B cell (primary cell): ENCODE measurements at regions not wholly inside any gene's neighbourhood (a gene's known extent, or its start where the extent isn't known, plus 50 kb on each side); places are given as distances from the start of the nearest gene placed in this dataset.

Experiments
- ATAC-seq: fragments of 200-7000 bp; cut with Tn5 transposase; one replicate; pipeline ENCODE4 v1.10.0; 2021; ENCODE audit warnings: low read depth, mild to moderate bottlenecking, moderate number of reproducible peaks, moderate library complexity
- CTCF ChIA-PET: fragments of 350-600 bp; sonication (Branson Sonifier 250); formaldehyde crosslinking; loops from one replicate; lab custom pipeline; 2021; ENCODE audit warnings: antibody characterized with exemption, inconsistent platforms; lab: Charles Lee
- POLR2A ChIA-PET: fragments of 350-600 bp; sonication (Branson Sonifier 250); formaldehyde crosslinking; loops from one replicate; lab custom pipeline; 2021; ENCODE audit warnings: antibody characterized with exemption; lab: Charles Lee
- DNase-seq: peaks from one replicate; pipeline ENCODE4 v3.0.0; 2013
- H2AFZ ChIP-seq: 2 replicates; pipeline ENCODE4 v1.6.1; 2012; ENCODE audit warnings: mild to moderate bottlenecking, low read depth, low read length; ENCODE audit not compliant: insufficient read depth, poor library complexity, severe bottlenecking
- H3K27ac ChIP-seq, 2 donors: 1 replicate in 1 of 2; 2 replicates in 1 of 2; pipeline ENCODE4 v1.5.1; 2012 to 2013; ENCODE audit warnings: low read length in 2 of 2, mild to moderate bottlenecking in 2 of 2, moderate library complexity in 1 of 2
- H3K27me3 ChIP-seq, 4 experiments: fragments of 200-600 bp in 1 of 4; sonication (generic) in 1 of 4; replicated peaks in 1 of 4; 1 replicate in 2 of 4; 2 replicates in 2 of 4; pipeline versions ENCODE4 v1.6.1 to v1.7.0; 2013 to 2016; ENCODE audit warnings: low read length in 3 of 4, mild to moderate bottlenecking in 2 of 4, mixed read lengths in 1 of 4, moderate library complexity in 1 of 4; ENCODE audit not compliant: insufficient read depth in 4 of 4, control insufficient read depth in 3 of 4; ENCODE audit errors: control extremely low read depth in 1 of 4
- H3K36me3 ChIP-seq, 2 experiments: replicated peaks in 1 of 2; 1 replicate in 1 of 2; 2 replicates in 1 of 2; pipeline versions ENCODE4 v1.6.1 to v1.7.1; 2013; ENCODE audit warnings: low read length in 1 of 2; ENCODE audit not compliant: insufficient read depth in 2 of 2, control insufficient read depth in 1 of 2; ENCODE audit errors: control extremely low read depth in 1 of 2, extremely low read depth in 1 of 2
- H3K4me1 ChIP-seq, 2 donors: fragments of 200-600 bp in 1 of 2; sonication (generic) in 1 of 2; 1 replicate in 1 of 2; 2 replicates in 1 of 2; pipeline versions ENCODE4 v1.5.1 to v1.6.1; 2013 to 2017; ENCODE audit warnings: low read length in 2 of 2; ENCODE audit not compliant: control insufficient read depth in 2 of 2, insufficient read depth in 2 of 2
- H3K4me2 ChIP-seq: replicated peaks from 2 replicates; pipeline ENCODE3; 2012; ENCODE audit warnings: mild to moderate bottlenecking, low read depth, low read length; ENCODE audit not compliant: poor library complexity, severe bottlenecking
- H3K4me3 ChIP-seq, 5 experiments: fragments of 200-600 bp in 1 of 5; sonication (generic) in 1 of 5; 1 replicate in 3 of 5; 2 replicates in 2 of 5; pipeline versions ENCODE4 v1.5.1 to v1.7.0; 2011 to 2016; ENCODE audit warnings: low read length in 4 of 5, mild to moderate bottlenecking in 4 of 5, low read depth in 2 of 5, control low read depth in 1 of 5, moderate library complexity in 1 of 5; ENCODE audit not compliant: insufficient read depth in 1 of 5; ENCODE audit errors: control extremely low read depth in 1 of 5, extremely low read depth in 1 of 5
- H3K79me2 ChIP-seq: fragments of 200-600 bp; sonication (generic); one replicate; pipeline ENCODE4 v1.6.0; 2016; ENCODE audit warnings: low read length; ENCODE audit not compliant: control insufficient read depth, insufficient read depth
- H3K9ac ChIP-seq: fragments of 200-600 bp; sonication (generic); 2 replicates; pipeline ENCODE4 v1.6.1; 2017; ENCODE audit warnings: mild to moderate bottlenecking, low read length, moderate library complexity
- H3K9me3 ChIP-seq, 3 donors: one replicate each; pipeline versions ENCODE4 v1.6.1 to v1.7.1; 2013; ENCODE audit warnings: low read length in 2 of 3; ENCODE audit not compliant: control insufficient read depth in 2 of 3, insufficient read depth in 1 of 3; ENCODE audit errors: control extremely low read depth in 1 of 3
- H4K20me1 ChIP-seq: 2 replicates; pipeline ENCODE4 v1.6.0; 2012; ENCODE audit warnings: mild to moderate bottlenecking, low read length; ENCODE audit not compliant: insufficient read depth, control insufficient read depth, poor library complexity, severe bottlenecking
- H3K27ac Mint-ChIP-seq: one replicate; pipeline ENCODE4 v1.8.0; 2021; ENCODE audit warnings: mixed read lengths
- H3K27me3 Mint-ChIP-seq: one replicate; pipeline ENCODE4 v1.8.0; 2021; ENCODE audit warnings: mixed read lengths
- H3K4me1 Mint-ChIP-seq: one replicate; pipeline ENCODE4 v1.8.0; 2021; ENCODE audit warnings: mixed read lengths
- H3K4me3 Mint-ChIP-seq: one replicate; pipeline ENCODE4 v1.8.0; 2021; ENCODE audit warnings: mixed read lengths
- H3K9me3 Mint-ChIP-seq: one replicate; pipeline ENCODE4 v1.8.0; 2022; ENCODE audit warnings: mixed read lengths; ENCODE audit not compliant: insufficient read depth
- EZH2 ChIP-seq: IDR thresholded peaks from 2 replicates; pipeline ENCODE4 v1.6.1; 2012; ENCODE audit warnings: borderline replicate concordance, low read depth, mild to moderate bottlenecking, moderate library complexity, low read length; ENCODE audit not compliant: insufficient read depth, poor library complexity, severe bottlenecking
- WGBS: methylation state at CpG from one replicate; pipeline ENCODE4 v1.1.5; 2013; ENCODE audit warnings: missing lambda C conversion rate; ENCODE audit not compliant: insufficient coverage; 5-methylcytosine and 5-hydroxymethylcytosine counted together
- intact Hi-C: fragments of 100-400 bp; cut with micrococcal nuclease; formaldehyde crosslinking; loops from one replicate; pipeline ENCODE4 v1.10.0; 2022
- TF ChIP-seq, protein P1 (sequence below): fragments of 200-600 bp; IDR thresholded peaks from one replicate; pipeline ENCODE4 v1.8.0; 2022; ENCODE audit warnings: antibody characterized with exemption, mild to moderate bottlenecking

DNA sequence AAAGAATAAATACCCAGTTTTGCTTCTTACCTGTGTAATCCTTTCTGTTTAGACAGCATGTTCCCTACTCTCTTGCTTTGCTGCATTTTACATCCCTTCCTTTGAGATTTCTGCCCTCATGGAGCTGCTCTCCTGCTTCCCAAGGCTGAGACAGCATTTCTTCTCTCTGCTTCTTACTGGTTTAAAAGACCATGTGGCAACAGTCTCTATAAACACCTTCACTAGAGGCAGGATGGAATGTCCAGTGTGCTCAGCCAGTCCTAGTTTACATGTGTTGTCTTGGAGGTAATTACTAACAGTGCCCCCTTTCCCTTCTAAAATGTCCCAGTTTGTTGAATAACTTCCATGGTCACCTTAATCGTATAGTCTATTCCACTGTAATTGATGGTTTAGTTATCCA, 262.3 kb downstream of the CNTN3 start:
- POLR2A ChIA-PET: no interaction called here
- intact Hi-C loops: no loop called here
- Histone ChIP-seq H3K9me3 (peaks cover 0 to 8% (median 1%) of the 10 kb centered on the region in 3 donors), H3K27me3 (no peaks in the 10 kb centered on the region), H3K36me3 (no peaks in the 10 kb centered on the region), H2AFZ (no peak overlapping the region), H3K4me1 (no peaks in the 10 kb centered on the region), H3K27ac (no peak overlapping the region), H4K20me1 (no peaks in the 10 kb centered on the region), H3K4me2 (no peak overlapping the region), H3K9ac (no peak overlapping the region), H3K79me2 (no peaks in the 10 kb centered on the region), H3K4me3 (no peak overlapping the region)
- TF ChIP-seq EZH2: no peak
- no peak for DNase-seq
- H3K4me1 Mint-ChIP-seq: no peaks in the 10 kb centered on the region
- peaks cover 8% of the 10 kb centered on the region for H3K9me3 Mint-ChIP-seq
- H3K27ac Mint-ChIP-seq: no peak overlapping the region
- H3K27me3 Mint-ChIP-seq: no peaks in the 10 kb centered on the region
- ATAC-seq: no peak
- H3K4me3 Mint-ChIP-seq: no peak overlapping the region
- 80% methylated on average over 1 of the region's 1 CpG for WGBS
- CTCF ChIA-PET: no interaction called here

DNA sequence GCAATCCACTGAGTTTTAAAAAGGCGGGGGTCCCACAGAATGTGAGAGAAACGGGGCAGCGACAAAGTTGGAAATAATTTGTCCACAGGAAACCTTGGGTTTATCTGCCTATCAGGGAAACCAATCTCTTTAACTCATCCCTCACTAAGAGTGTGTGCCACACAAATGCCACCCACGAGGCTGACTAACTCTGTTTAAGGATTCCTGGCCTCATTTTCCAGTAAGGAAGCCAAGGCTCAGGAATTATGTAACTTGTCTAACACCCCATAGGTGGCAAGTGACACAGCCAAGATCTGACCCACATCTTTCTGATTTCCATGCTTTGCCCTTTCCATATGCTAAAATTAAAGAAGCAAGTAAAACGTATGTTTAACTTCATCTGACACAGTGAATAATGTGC, 263.2 kb downstream of the CNTN3 start:
- no peaks in the 10 kb centered on the region for H3K27me3 Mint-ChIP-seq
- CTCF ChIA-PET: no interaction called here
- intact Hi-C loops: no loop called here
- H3K27ac Mint-ChIP-seq: no peak overlapping the region
- H3K4me3 ChIP-seq: no peak overlapping the region
- H3K4me1 ChIP-seq: no peaks in the 10 kb centered on the region
- H3K27me3 ChIP-seq: no peaks in the 10 kb centered on the region
- TF ChIP-seq EZH2: no peak
- TF ChIP-seq, protein P1, sequence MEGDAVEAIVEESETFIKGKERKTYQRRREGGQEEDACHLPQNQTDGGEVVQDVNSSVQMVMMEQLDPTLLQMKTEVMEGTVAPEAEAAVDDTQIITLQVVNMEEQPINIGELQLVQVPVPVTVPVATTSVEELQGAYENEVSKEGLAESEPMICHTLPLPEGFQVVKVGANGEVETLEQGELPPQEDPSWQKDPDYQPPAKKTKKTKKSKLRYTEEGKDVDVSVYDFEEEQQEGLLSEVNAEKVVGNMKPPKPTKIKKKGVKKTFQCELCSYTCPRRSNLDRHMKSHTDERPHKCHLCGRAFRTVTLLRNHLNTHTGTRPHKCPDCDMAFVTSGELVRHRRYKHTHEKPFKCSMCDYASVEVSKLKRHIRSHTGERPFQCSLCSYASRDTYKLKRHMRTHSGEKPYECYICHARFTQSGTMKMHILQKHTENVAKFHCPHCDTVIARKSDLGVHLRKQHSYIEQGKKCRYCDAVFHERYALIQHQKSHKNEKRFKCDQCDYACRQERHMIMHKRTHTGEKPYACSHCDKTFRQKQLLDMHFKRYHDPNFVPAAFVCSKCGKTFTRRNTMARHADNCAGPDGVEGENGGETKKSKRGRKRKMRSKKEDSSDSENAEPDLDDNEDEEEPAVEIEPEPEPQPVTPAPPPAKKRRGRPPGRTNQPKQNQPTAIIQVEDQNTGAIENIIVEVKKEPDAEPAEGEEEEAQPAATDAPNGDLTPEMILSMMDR: no peak
- no peak overlapping the region for H3K4me2 ChIP-seq
- POLR2A ChIA-PET: no interaction called here
- WGBS: 69% methylated on average over 4 of the region's 5 CpGs
- H3K9ac ChIP-seq: no peak overlapping the region
- H2AFZ ChIP-seq: no peak overlapping the region
- ATAC-seq (no peak), DNase-seq (no peak)
- H3K9me3 ChIP-seq: peaks cover 0 to 4% (median 1%) of the 10 kb centered on the region in 3 donors
- H3K4me3 Mint-ChIP-seq: no peak overlapping the region
- no peaks in the 10 kb centered on the region for H3K4me1 Mint-ChIP-seq
- H3K9me3 Mint-ChIP-seq: peaks cover 6% of the 10 kb centered on the region
- no peaks in the 10 kb centered on the region for H3K79me2 ChIP-seq
- H3K36me3 ChIP-seq: no peaks in the 10 kb centered on the region
- H4K20me1 ChIP-seq: no peaks in the 10 kb centered on the region
- no peak overlapping the region for H3K27ac ChIP-seq
